Astrocyte (in vitro differentiated cells and primary cell): ENCODE measurements at regions not wholly inside any gene's neighbourhood (a gene's known extent, or its start where the extent isn't known, plus 50 kb on each side); places are given as distances from the start of the nearest gene placed in this dataset.

Experiments used
- EZH2 ChIP-seq: IDR thresholded peaks from 2 replicates; pipeline ENCODE4 v1.6.1; 2012; ENCODE audit warnings: mild to moderate bottlenecking, low read length, inconsistent platforms; ENCODE audit not compliant: insufficient read depth
- TF ChIP-seq, protein P1 (sequence below): IDR thresholded peaks from 2 replicates; pipeline ENCODE4 v1.5.1; 2011; ENCODE audit warnings: low read depth, mild to moderate bottlenecking, inconsistent platforms, low read length, moderate library complexity; ENCODE audit not compliant: insufficient read depth

- TF ChIP-seq, protein P1, sequence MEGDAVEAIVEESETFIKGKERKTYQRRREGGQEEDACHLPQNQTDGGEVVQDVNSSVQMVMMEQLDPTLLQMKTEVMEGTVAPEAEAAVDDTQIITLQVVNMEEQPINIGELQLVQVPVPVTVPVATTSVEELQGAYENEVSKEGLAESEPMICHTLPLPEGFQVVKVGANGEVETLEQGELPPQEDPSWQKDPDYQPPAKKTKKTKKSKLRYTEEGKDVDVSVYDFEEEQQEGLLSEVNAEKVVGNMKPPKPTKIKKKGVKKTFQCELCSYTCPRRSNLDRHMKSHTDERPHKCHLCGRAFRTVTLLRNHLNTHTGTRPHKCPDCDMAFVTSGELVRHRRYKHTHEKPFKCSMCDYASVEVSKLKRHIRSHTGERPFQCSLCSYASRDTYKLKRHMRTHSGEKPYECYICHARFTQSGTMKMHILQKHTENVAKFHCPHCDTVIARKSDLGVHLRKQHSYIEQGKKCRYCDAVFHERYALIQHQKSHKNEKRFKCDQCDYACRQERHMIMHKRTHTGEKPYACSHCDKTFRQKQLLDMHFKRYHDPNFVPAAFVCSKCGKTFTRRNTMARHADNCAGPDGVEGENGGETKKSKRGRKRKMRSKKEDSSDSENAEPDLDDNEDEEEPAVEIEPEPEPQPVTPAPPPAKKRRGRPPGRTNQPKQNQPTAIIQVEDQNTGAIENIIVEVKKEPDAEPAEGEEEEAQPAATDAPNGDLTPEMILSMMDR, result no peak
- no peak for TF ChIP-seq EZH2
Measured at GRCh38 chr5:68682400-68683160, 411.2 kb upstream of the SLC30A5 start.
